ENCODE measurements at regions not wholly inside any gene's neighbourhood (a gene's known extent, or its start where the extent isn't known, plus 50 kb on each side); places are given as distances from the start of the nearest gene placed in this dataset.

DNA sequence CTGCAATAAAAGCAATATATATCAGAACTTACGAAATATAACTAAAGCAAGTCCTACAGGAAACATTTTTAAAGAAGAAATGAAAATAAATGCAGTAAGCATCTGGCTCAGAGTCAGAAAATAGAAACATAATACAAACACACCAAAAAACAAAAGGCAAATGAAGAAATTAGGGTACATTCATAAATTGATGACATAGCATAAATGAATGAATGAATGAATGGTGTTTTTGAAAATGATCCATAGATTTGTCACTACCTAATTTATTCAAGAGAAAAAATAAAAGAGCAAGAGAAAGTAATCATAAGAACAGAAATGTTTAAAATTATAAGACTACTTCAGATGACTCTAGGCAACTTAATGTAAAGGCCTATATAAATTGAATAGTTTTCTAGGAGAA is 226.1 kb upstream of the CDH20 start:
- peak; percentile 47 for FAIRE-seq

DNA sequence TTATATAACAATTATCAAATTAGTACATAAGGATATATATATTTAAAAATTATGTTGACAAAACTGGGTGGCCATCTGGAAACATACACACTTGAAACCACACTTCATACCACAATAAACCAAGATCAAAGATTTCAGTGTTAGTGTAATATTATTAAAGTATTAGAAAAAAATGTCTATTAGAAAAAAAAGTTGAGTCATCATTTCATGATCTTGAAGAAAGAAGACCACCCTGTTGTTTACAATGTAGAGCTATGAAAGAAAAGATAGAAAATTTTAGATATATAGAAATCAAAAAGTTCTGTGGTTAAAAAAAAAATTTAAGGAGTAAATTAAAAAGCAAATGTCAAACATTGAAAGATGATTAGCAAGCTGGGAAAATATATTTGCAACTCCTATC is 224.5 kb upstream of the CDH20 start:
- FAIRE-seq: no peak

DNA sequence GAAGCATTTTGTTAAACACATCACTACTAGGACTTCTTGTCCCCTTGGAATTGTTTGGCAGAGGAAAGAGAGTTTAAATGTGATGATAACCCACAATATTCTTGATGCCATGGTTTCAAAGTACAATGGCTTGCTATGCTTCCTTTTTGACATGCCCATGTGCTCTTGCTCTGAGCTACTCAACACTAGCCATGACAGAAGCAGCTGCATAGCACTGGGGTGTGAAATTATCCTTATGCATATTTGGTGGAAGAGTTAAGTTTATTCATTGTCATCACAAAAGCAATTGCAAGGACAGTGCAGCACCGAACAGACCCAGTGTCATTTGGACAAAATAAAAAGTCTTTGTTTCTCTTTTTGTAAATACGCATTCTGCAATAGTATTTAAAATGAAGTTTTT is 209.9 kb upstream of the CDH20 start:
- no peak for FAIRE-seq

DNA sequence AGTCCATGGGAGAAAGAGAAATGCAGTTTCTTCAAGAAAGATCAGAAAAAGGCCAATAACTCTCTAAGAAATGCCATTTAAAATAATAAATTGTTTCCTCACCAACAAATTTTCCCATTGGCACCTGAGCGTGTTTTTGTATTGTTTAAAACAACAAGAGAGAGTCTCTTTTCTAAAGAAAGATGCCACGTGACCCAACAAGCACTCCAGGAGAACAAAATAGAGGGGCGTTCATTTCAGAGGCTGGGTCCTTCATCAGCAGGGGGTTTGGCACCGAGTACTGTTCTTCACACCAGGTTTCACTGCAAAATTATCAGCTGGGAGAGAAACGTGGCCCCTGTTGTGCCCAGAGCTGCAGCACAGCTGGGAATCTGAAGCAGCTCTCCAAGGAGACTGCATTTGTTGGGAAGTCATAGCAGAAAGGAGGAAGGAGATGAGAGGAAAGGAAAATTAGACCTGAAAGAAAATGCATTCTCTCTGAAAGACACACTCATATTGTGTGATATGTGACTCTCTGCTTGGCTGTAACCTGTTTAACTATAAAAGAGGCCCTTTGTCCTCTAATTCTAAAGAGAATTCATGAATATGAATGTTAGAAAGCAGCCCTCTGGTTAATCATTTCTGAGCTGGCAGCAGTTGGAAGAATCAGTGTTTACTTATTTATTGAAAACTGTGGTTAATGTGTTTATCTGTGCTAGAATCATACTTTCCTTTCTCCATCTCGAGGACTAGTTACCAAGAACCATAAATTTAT is 205.3 kb upstream of the CDH20 start:
- FAIRE-seq: no peak

DNA sequence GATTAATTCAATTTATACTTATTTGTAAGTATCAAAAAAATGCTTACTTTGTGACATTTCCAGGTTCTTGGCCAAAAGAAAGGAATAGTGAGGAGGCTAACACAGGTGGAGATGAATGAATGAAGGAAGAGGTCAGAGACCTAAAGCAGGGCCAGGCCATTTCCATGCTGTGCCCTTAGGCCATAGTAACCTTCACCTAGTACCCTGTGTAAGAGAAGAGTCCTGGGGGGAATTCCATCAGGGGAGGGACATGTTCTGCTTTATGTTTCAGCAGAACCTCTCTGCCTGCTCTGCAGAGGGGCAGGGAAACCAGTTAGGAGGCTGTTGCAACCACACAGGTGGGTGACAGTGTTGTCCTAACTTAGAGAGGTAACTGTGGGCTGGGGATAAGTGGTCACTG is 204.2 kb upstream of the CDH20 start:
- no peak for FAIRE-seq

DNA sequence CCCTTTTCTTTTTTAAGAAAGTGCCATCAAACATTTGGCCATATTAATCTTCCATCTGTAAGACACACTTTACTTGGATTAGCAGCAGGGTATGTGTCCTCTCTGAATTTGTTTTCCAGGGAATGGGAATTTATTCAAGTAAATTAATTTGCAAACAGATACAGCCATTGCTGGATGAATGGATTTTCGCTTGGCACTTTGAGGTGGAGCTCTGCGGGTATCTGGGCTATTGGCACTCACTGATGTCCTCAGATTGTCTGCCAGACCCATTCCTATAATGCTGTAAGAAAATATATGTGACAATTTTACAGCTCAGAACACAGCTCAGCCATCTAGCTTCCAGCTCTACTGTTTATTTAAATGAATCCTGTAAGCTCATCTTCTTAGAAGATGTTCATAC is 201.2 kb upstream of the CDH20 start:
- no peak for FAIRE-seq

DNA sequence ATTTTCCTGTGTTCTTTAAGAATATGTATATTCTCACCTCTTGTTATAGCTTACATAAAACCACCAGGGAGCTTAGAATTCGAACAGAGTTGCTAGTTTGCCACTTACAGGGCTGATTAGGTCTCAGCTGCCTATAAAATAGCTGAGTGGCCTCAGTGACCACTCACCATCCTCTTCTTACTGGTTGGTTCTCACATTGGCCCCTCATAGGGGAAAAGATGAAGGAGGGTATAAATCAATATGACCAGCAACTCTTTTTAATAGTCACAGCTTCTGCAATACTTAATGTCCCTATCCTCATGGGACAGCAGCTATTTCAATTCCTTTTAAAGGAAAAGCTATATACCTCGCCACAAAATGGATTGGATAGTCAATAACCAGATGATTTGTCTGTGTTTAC is 199.4 kb upstream of the CDH20 start:
- FAIRE-seq: no peak

DNA sequence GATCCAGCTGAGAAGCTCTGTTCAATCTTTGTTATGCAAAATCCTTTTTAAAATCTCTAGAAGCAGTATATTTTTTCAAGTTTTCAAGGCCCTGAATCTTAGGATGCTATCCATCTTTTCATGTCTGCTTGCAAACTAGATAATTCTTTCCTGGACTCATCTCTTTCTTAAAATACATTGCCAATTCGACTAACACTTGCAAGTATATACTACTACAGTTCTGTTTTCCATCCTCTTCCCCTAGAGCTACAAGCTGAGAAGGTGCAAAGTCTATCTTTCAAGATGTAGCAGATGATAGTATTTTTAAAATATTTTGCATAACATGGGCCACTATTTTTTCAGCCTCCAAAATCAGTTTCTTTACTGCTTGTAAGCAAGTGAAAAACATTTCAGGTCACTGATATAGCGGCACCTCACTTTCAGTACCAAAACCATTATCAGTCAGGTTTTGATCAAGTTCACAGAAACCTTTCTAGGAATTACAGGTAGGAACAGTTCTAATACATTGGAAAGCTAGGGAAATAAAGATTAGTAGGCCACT is 196.4 kb upstream of the CDH20 start:
- no peak for FAIRE-seq

DNA sequence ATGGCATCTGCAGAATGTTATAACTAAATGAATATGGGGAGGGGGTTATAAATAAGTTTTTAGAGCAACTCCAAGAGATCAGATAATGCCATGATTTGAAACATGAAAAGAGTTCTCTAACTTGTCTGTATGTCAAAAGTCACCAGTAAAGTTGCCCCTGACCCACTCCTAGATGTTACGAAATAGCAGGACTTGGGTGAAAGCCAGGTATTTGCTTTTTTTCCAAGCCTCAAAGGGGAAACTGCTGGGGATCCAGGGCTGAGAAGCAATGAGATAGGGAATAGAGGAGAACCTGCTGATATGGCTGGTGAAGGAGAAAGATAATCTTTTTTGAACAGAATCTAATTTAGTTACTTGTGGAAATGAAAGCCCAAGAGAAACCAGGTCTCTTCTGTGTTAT is 191.5 kb upstream of the CDH20 start:
- no peak for FAIRE-seq

DNA sequence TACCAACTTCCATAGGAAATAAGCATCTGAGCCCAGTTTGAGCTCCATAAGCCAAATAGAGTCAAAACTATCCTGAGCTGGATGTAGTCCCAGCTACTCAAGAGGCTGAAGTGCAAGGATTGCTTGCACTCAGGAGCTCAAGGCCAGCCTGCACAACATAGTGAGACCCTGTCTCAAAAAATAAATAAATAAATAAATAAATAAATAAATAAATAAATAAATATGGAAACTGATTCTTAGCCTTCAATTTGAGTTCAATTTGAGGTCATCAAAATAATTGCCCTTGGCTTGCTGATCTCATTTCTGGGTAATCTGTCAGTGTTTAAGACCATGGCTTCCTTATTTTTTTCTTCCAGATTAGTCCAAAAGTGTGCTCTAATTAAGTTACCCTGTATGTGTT is 184.9 kb upstream of the CDH20 start:
- no peak for FAIRE-seq

DNA sequence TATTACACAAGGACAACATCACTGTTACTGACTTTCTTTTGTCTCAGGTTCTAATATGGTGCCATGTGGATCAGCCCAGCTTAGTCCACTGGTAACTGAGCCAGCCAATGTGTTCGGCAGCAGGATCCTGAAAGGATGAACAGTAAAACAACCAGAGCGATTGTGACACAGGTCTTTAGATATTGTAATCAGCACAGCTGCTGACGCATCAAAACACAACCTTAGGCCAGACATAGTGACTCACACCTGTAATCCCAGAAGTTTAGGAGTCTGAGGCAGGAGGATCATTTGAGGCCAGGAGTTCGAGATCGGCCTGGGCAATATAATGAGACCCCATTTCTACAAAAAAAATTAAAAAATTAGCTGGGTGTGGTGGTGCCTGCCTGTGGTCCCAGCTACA is 183.4 kb upstream of the CDH20 start:
- FAIRE-seq: no peak

DNA sequence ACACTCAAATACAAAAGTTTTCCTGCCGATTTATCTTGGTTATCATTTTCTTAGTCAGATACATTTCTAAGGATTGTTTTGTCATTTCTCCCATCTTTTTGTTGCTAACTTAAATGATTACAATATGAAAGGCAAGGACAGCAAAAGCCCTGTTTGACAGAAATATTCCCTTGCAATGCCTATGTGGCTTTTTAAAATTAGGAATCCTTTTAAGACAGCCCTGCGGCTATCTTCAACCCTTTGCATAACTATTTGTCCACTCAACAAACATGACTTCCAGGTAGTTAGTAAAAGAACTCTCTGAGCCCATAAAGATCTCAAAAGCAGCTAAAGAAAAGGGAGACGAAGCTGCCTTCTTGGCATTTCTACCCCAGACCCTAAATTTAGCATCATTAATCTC is 179.7 kb upstream of the CDH20 start:
- no peak for FAIRE-seq

DNA sequence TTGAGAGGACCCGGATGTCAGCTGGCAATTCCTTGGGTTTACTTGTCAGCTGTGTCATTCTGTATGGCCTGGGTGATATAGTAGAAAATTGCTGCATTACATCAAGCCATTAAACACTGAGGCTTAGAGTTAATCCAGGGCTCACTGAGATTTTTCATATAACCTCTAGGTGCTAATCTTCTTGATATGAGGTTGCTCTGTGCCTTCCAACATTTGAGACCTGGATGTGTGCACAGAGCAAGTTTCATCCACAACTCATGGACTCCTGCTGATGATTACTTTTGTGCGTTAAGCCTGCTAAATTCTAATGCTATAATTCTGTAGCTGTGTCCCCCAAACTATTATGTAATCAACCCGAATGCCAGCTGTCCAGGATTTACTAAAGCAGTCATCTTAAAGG is 178.4 kb upstream of the CDH20 start:
- no peak for FAIRE-seq

DNA sequence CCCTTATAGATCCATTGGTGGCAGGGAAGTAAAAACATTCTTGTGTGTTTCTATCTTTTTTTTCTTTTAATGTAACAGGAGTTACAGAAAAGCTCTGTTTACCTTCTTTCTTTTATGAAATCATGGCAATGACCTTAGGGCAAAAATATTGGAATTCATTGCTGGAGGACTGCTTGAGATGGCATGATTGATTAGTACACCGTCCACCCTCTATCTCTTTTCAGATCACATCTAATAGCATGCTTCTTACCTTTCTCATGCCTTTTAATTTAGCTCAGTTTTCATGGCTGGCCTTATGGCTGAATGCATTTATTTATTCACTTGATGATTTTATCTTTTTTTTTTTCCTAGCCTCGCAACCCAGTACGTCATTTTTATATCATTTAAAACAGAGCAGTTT is 177.6 kb upstream of the CDH20 start:
- FAIRE-seq: no peak

DNA sequence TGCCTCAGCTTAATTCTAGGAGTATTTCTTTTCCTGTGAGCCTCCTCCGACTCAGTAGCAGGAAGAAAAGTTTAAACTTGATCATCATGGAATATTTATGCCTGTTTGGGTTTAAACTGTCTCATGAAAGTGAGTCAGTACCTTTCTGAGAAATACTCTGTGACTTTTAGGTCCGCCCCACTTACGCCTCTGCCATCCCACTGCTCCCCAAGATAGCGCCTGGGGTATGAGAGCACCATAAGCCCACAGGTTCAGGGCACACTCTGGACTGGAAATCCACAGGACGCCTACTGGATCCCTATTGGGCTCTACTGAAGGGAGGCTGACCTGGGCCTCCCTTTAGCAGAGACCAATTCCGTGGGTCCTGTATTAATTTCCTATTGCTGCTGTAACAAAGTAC is 175.8 kb upstream of the CDH20 start:
- no peak for FAIRE-seq

DNA sequence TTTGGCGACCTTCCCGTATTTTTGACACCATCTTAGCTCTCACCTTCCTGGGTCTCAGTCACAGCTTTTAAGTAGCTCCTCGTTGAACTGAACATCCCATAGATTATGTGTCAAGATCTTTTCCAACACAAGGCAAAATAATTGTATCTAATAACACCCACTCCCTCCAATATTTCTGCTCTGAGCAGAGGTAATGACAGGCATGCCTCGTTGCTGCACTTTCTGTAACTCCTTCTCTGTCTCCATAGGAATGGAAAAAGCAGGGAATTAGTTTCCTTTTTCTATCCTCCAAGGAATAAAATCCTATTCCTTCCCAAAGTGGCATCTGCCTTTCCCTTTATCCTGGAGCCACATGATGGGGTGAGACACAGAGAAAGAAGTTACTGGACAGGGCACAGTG is 174.0 kb upstream of the CDH20 start:
- no peak for FAIRE-seq

DNA sequence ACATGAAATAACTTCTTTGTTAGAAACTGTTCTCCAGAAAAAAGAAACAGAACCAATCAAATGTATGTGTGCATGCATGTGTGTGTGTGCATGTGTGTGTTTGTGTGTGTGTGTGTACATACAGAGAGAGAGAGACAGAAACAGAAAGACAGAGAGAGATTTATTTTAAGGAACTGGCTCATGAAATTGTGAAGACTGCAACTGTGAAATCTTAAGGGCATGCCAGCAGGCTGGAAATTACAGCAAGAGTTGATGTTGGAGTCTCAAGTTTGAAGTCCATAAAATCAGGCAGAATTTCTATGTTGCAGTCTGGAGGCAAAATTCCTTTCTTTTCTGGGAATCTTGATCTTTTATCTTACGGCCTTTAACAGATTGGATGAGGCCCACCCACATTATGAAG is 168.9 kb upstream of the CDH20 start:
- FAIRE-seq: no peak

DNA sequence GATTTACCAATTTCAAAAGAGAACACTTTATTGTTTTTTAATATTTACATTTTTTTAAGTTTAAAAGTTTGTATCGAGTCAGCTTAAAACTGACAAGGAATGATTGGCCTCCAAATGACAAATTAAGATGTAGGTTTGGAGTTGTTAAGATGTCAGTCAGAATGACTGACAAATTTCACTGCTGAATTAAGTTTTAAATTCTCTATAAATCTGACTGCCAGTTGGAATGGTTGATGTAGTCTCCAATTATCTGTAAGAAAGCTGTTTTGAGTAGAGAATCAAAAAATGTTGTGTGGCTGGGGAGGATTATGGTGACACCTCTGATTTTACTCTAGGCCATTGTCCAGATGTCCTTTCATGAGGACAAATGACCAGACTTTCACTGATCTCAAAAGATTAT is 165.3 kb upstream of the CDH20 start:
- FAIRE-seq: no peak

DNA sequence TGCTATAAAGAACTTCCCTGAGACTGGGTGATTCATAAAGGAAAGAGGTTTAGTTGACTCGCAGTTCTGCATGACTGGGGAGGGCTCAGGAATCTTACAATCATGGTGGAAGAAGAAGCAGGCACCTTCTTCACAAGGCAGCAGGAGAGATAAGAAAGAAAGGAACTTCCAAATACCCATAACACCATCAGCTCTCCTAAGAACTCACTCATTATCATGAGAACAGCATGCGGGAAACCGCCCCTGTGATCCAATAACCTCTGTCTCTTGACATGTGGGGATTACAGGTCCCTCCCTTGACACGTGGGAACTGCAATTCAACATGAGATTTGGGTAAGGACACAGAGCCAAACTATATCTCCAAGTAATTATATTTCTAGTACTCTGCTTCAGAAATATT is 163.8 kb upstream of the CDH20 start:
- no peak for FAIRE-seq

DNA sequence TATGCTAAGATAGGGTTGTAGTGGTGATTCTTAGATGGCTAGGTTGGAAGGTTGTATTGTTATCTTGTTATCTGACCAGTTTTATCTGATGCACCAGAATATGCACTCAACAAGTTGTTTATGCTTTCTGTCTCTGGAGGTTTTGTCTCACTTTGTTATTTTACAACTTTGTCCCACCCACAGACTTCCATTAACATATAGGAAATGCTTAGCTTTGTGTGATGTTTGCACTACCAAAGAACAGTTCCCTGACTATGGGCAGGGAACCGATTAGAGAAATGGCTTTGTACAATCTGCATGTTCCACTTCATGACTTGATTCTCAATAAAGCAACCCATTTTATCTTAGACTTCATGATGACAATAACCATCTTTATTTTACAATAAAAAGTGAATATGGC is 160.6 kb upstream of the CDH20 start:
- no peak for FAIRE-seq

DNA sequence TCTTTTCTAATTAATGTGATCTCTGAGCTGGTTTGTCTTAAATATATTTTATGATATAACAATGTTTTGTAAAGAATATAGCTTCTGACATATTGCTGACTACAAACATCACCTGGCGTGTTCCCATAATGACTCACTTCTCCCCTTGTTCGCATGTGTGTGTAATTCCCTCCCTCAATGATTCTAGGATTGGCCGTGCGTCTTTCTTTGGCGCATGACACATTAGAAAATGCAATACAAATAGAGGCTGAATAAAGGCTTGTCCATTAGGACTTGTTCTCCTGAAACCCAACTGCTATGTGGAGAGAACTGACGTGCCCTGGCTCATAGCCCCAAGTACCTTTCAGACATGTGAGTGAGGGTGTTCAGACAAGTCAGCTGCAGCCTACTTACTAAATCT is 159.7 kb upstream of the CDH20 start:
- FAIRE-seq: no peak

DNA sequence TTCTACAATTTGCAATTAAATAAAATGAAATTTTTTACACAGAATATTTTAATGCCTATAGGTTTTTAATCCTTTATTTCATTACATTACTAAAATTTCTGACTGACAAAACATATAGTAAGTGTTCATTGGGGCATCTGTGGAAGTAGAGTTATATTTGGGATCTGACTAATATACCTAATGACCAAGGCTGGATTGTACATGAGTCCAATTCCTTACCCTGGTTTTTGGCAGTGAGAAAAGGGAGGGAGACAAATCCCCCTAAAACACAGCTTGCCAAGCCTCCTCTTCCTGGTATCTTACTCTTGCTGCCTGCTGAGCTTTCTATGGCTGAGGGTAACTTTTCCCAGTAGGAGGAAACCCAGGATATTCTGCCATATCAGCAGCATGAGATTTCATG is 149.4 kb upstream of the CDH20 start:
- FAIRE-seq: no peak

DNA sequence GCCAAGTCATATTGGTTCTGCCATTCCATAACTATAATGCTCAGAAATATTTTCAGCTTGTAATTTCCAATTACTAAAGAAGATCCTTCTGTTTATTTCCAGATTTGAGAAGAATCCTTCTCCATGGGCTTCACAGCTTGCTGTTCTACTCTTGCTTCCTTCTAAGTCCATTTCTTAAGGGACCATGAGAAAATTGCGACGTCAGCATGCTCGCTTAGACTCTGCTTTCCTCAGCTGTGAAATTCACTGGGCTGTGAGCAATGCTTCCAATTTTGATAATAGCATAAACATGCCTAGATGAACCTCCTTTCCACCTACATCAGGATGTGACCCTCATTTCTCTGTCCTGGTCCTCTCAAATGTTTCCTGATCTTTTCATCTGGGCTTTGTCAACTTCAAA is 145.3 kb upstream of the CDH20 start:
- FAIRE-seq: no peak

DNA sequence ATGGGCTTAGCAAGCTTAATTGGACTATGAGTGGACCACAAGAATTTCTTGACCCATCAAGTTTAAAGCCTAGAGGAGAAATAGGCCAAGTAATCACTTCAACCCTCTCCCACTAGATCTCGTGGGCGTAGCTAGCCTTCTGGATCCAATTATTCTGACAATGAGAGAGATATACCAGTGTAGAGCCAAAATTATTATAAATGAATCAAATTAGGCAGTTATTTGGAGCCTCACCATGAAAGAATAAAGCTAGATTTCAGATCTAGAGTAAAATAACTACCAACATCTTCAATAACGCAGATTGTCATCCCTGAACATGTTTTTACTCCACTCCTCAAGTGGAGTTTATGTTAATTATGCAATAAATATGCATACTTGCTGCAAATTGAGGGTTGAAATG is 143.9 kb upstream of the CDH20 start:
- no peak for FAIRE-seq

DNA sequence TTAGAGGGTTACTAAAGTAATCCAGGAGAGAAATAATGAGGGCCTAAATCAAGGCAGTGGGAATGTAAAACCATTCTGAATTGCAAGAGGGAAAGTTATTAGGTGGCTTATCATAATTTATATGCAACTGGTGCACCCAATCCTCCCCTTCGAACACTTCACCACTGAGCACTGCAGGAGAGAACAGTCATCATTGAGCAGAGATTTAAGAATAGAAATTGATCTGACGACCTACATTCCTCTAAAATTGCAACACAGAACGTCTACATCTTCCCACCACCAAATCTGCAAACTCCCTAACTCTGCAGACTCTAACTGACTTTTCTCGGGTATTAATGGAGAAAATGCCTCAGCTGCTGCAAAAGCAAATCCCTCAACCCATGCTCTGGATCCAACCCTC is 138.5 kb upstream of the CDH20 start:
- FAIRE-seq: no peak
